GM19043 (cell line): ENCODE measurements at regions not wholly inside any gene's neighbourhood (a gene's known extent, or its start where the extent isn't known, plus 50 kb on each side); places are given as distances from the start of the nearest gene placed in this dataset.
"Not testable (repeated sequence)": the region's sequence is repeated elsewhere in the genome, so short reads cannot be mapped to it uniquely, and the experiment has no call there.

Source experiments
- ATAC-seq: cut with Tn5 transposase; IDR thresholded peaks from one replicate; pipeline ENCODE4 v1.9.1; 2021; ENCODE audit warnings: low read depth; ENCODE audit not compliant: unreplicated experiment

GRCh38 chr7:108920490-108920889, 350.8 kb downstream of the DNAJB9 start:
- no peak for ATAC-seq

GRCh38 chr7:108943048-108943447, 373.4 kb downstream of the DNAJB9 start:
- not testable (repeated sequence) for ATAC-seq

GRCh38 chr7:108947526-108947925, 377.9 kb downstream of the DNAJB9 start:
- no peak for ATAC-seq

GRCh38 chr7:108972004-108972403, 402.3 kb downstream of the DNAJB9 start:
- ATAC-seq: no peak

GRCh38 chr7:108973075-108973474, 403.4 kb downstream of the DNAJB9 start:
- no peak for ATAC-seq

- ATAC-seq: no peak
Observed at GRCh38 chr7:108974641-108975040, 405.0 kb downstream of the DNAJB9 start.

GRCh38 chr7:108985037-108985436, 415.4 kb downstream of the DNAJB9 start:
- no peak for ATAC-seq

GRCh38 chr7:108989319-108989718, 419.6 kb downstream of the DNAJB9 start:
- ATAC-seq: no peak

GRCh38 chr7:108997480-108997879, 427.8 kb downstream of the DNAJB9 start:
- ATAC-seq: no peak

- ATAC-seq: no peak
Observed at GRCh38 chr7:109003742-109004141, 434.1 kb downstream of the DNAJB9 start.

- no peak for ATAC-seq
Observed at GRCh38 chr7:109009636-109010035, 440.0 kb downstream of the DNAJB9 start.

- ATAC-seq: no peak
Observed at GRCh38 chr7:109020251-109020650, 450.6 kb downstream of the DNAJB9 start.

GRCh38 chr7:109021390-109021789, 451.7 kb downstream of the DNAJB9 start:
- ATAC-seq: no peak

- ATAC-seq: no peak
Observed at GRCh38 chr7:109029866-109030265, 460.2 kb downstream of the DNAJB9 start.

GRCh38 chr7:109044691-109045090, 475.0 kb downstream of the DNAJB9 start:
- no peak for ATAC-seq

- ATAC-seq: no peak
Observed at GRCh38 chr7:109049366-109049765, 479.7 kb downstream of the DNAJB9 start.

- ATAC-seq: no peak
Observed at GRCh38 chr7:109059089-109059488, 489.4 kb downstream of the DNAJB9 start.

GRCh38 chr7:109062798-109063197, 493.1 kb downstream of the DNAJB9 start:
- ATAC-seq: no peak

- ATAC-seq: no peak
Observed at GRCh38 chr7:109073543-109073942, 503.9 kb downstream of the DNAJB9 start.

- ATAC-seq: no peak
Observed at GRCh38 chr7:109076396-109076972, 506.8 kb downstream of the DNAJB9 start.

GRCh38 chr7:109091042-109091441, 521.4 kb downstream of the DNAJB9 start:
- ATAC-seq: no peak

- ATAC-seq: no peak
Observed at GRCh38 chr7:109092268-109092667, 522.6 kb downstream of the DNAJB9 start.

- no peak for ATAC-seq
Observed at GRCh38 chr7:109101332-109101731, 531.7 kb downstream of the DNAJB9 start.
